Muscle of leg (tissue), 3 donors: ENCODE measurements at regions not wholly inside any gene's neighbourhood (a gene's known extent, or its start where the extent isn't known, plus 50 kb on each side); places are given as distances from the start of the nearest gene placed in this dataset.
"Not testable (repeated sequence)": the region's sequence is repeated elsewhere in the genome, so short reads cannot be mapped to it uniquely, and the experiment has no call there.

Experiments used
- DNase-seq: peaks from one replicate; pipeline ENCODE4 v3.0.0; 2013
- H3K27ac ChIP-seq: one replicate; pipeline ENCODE4 v1.5.1; 2013; ENCODE audit warnings: mild to moderate bottlenecking, low read length, control low read depth
- H3K27me3 ChIP-seq: one replicate; pipeline ENCODE4 v1.6.1; 2013; ENCODE audit warnings: low read length; ENCODE audit not compliant: control insufficient read depth, insufficient read depth
- H3K36me3 ChIP-seq: one replicate; pipeline ENCODE4 v1.6.1; 2013; ENCODE audit warnings: low read length; ENCODE audit not compliant: control insufficient read depth, insufficient read depth
- H3K4me1 ChIP-seq: one replicate; pipeline ENCODE4 v1.6.1; 2013; ENCODE audit warnings: low read length; ENCODE audit not compliant: control insufficient read depth, insufficient read depth
- H3K4me3 ChIP-seq: one replicate; pipeline ENCODE4 v1.5.1; 2013; ENCODE audit warnings: low read length, control low read depth
- H3K9me3 ChIP-seq: replicated peaks from 2 replicates; pipeline ENCODE4 v1.6.1; 2013; ENCODE audit warnings: low read depth, low read length; ENCODE audit not compliant: control insufficient read depth
- WGBS: methylation state at CpG from one replicate; pipeline ENCODE4 v1.1.5; 2013; ENCODE audit warnings: missing lambda C conversion rate; ENCODE audit not compliant: insufficient coverage; 5-methylcytosine and 5-hydroxymethylcytosine counted together

- Histone ChIP-seq H3K4me3 (no peak overlapping the region), H3K36me3 (no peaks in the 10 kb centered on the region), H3K27me3 (no peaks in the 10 kb centered on the region), H3K9me3 (no peaks in the 10 kb centered on the region), H3K4me1 (no peaks in the 10 kb centered on the region), H3K27ac (no peak overlapping the region)
- no CpG with 5 or more reads among the region's 2 CpGs for WGBS
- no peak for DNase-seq
Observed at GRCh38 chr18:54662986-54663385, 71.9 kb downstream of the DYNAP start.

- not testable (repeated sequence) for H3K27ac ChIP-seq, H3K36me3 ChIP-seq, H3K4me3 ChIP-seq, H3K9me3 ChIP-seq, DNase-seq, H3K27me3 ChIP-seq, H3K4me1 ChIP-seq
- 81% methylated on average over 5 of the region's 15 CpGs for WGBS
Observed at GRCh38 chr18:54669701-54670100, 78.7 kb downstream of the DYNAP start.

DNA sequence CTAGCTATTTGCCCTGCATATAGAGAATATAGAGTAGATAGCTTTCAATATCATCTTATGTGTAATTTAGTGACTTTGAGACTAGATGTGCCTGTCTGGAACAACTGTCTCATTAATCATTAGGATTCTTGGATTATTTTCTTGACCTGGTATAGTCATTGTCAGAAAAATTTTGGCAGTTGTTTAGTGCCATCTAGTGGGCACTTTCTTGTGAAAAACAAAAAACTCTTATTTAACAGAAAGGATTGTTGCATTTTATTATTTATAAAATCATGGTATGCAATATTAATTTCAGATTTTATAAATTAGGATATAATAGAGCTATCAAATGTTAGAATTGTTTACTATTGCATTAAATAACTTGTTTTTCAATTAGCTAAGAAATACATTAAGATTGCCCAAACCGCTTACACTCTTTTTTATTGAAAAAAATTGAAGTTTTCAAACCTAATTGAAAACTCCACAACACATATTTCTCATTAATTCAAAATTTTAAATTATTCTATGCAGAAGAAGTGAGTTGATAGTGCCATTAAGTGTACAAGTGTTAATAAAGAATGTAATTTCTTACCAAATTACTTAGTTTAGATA, 80.3 kb downstream of the DYNAP start:
- Histone ChIP-seq H3K27ac (no peak overlapping the region), H3K9me3 (no peaks in the 10 kb centered on the region), H3K36me3 (no peaks in the 10 kb centered on the region), H3K27me3 (no peaks in the 10 kb centered on the region), H3K4me3 (no peak overlapping the region), H3K4me1 (no peaks in the 10 kb centered on the region)
- no CpG with 5 or more reads among the region's 1 CpG for WGBS
- peak; percentile 48 for DNase-seq

DNA sequence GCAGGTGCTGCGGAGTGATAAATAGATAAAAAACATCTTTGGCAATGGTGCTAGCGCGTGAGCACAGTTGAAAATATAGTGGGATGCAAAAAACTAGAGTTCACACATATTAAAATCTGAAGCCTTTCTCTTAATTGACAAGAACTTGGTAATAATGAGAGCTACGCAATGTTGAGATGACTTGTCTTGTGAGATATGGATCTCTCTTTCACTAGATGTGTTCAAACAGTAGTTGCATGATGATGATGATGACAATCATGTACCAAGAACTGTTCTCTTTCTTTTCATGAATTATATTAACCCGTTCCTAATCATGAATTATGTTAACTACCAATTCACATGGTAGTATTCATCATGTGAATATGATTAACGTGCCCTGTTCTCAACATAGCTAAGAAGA, 81.1 kb downstream of the DYNAP start:
- Histone ChIP-seq H3K4me1 (no peaks in the 10 kb centered on the region), H3K27me3 (no peaks in the 10 kb centered on the region), H3K9me3 (peaks cover 2% of the 10 kb centered on the region), H3K27ac (no peak overlapping the region), H3K4me3 (no peak overlapping the region), H3K36me3 (no peaks in the 10 kb centered on the region)
- WGBS, result no CpG with 5 or more reads among the region's 6 CpGs
- no peak for DNase-seq

- DNase-seq, result no peak
- Histone ChIP-seq H3K4me1 (no peaks in the 10 kb centered on the region), H3K4me3 (no peak overlapping the region), H3K36me3 (no peaks in the 10 kb centered on the region), H3K9me3 (peaks cover 2% of the 10 kb centered on the region), H3K27me3 (no peaks in the 10 kb centered on the region), H3K27ac (no peak overlapping the region)
- WGBS, result 52% methylated on average over 3 of the region's 6 CpGs
Observed at GRCh38 chr18:54672846-54673475, 81.9 kb downstream of the DYNAP start.

DNA sequence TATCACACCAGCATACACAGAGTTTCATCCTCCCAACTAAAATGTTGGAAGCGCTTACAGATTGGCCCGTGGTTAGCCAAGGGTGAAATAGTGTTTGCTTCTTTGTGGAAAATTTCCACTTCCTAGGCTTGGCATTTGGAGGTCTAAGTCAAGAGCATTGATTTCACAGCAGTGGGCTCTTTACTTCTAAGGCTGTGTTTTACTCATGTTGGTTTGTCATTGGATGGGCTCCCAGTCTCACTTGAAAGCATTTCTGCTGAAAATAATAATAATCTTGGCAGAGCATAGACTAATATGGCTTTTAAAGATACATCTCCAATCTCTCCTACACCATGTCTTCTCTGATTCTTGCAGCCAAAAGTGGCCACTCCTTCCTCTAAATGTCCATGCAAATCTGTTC, 82.9 kb downstream of the DYNAP start:
- Histone ChIP-seq H3K9me3 (peaks cover 2% of the 10 kb centered on the region), H3K27ac (no peak overlapping the region), H3K4me3 (no peak overlapping the region), H3K36me3 (no peaks in the 10 kb centered on the region), H3K27me3 (no peaks in the 10 kb centered on the region), H3K4me1 (no peaks in the 10 kb centered on the region)
- no CpG with 5 or more reads among the region's 2 CpGs for WGBS
- no peak for DNase-seq

DNA sequence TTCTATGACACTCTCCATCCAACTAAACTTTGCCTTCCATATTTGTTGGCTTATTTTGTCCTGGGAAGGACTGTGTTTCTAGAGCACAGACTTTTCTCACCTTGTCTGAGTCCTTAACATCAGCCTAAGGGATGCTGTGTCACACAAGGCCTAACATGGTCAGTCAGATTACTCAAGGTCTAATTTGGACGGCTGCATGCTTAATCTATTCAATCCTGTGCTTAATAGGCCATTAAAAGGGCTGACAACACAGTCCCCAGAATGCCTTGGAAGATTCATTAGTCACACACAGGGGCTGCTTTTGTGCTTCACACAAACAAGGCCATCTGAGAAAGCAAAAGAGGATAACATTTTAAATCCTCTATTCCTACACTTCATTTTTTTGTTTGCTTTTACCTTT, 84.0 kb downstream of the DYNAP start:
- WGBS, result 40% methylated on average over 1 of the region's 1 CpG
- Histone ChIP-seq H3K4me3 (no peak overlapping the region), H3K27ac (no peak overlapping the region), H3K4me1 (no peaks in the 10 kb centered on the region), H3K27me3 (no peaks in the 10 kb centered on the region), H3K36me3 (no peaks in the 10 kb centered on the region), H3K9me3 (peaks cover 2% of the 10 kb centered on the region)
- DNase-seq, result no peak

DNA sequence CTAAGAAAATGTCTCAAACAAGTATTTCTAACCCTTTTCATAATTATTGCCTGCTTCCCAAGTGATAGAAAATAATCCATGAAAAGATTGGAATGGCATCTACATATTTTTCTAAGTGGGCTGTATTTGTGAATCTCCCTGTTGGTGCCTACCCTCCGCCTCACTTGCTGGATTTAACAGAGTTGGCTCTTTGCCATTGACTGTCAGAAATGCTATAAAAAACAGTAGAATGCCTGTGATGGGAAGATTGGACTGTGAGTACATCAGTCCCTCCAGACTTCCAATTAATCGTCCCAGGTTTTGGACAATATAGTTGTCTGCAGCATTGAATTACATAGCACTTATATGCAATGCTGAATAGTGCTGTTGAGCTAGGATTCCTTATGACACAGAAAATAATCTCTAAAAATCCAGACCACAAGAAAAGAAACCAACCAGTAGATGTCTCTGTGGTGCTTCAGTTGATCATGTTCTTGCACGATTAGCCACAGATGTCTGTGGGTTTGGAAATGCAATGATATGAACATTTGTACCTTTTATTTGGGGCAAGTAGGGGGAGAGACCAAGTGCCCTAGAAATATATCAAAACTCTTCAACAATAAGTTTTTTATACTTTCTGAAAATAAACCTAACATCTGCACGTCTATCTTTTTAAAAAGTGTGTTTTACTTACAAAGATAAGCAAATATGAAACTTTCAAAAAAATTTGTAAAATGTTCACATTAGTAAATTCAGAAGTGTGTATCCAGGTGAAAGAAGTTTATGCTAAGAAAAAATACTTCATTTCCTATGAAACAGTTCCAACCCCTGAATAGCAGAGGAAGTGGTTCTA, 88.5 kb downstream of the DYNAP start:
- no peaks in the 10 kb centered on the region for H3K36me3 ChIP-seq
- H3K27me3 ChIP-seq, result no peaks in the 10 kb centered on the region
- no peak overlapping the region for H3K27ac ChIP-seq
- H3K4me1 ChIP-seq, result no peaks in the 10 kb centered on the region
- DNase-seq, result peak; percentile 86
- 100% methylated on average over 1 of the region's 4 CpGs for WGBS
- peaks cover 2% of the 10 kb centered on the region for H3K9me3 ChIP-seq
- no peak overlapping the region for H3K4me3 ChIP-seq

DNA sequence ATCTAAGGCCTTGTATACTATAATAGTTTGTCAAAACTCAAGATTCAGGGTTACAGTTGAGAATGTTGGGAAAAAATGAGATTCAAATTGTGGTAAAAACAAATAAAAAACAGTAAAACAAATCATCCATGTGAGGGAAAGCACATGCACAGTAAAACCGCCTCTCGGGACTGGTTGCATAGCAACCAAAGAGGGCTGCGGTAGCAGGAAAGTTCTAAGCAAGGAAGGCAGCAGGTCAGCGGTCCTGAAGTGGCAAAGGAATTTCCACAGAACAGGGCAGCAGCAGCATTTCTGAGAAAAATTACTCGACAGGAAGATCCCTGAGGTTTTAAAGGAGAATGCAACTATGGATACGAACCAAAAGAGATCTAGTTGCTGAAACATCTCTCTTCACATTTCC, 93.7 kb downstream of the DYNAP start:
- H3K4me1 ChIP-seq, result no peaks in the 10 kb centered on the region
- H3K9me3 ChIP-seq, result no peaks in the 10 kb centered on the region
- 18% methylated on average over 4 of the region's 6 CpGs for WGBS
- no peak overlapping the region for H3K27ac ChIP-seq
- no peak overlapping the region for H3K4me3 ChIP-seq
- no peaks in the 10 kb centered on the region for H3K36me3 ChIP-seq
- peak; percentile 72 for DNase-seq
- no peaks in the 10 kb centered on the region for H3K27me3 ChIP-seq

- WGBS, result no CpG with 5 or more reads among the region's 2 CpGs
Observed at GRCh38 chr18:54689319-54689718, 98.3 kb downstream of the DYNAP start.

More at GRCh38 chr18:54689319-54689718, 98.3 kb downstream of the DYNAP start:
- Histone ChIP-seq H3K36me3 (no peaks in the 10 kb centered on the region), H3K27me3 (no peaks in the 10 kb centered on the region), H3K9me3 (no peaks in the 10 kb centered on the region), H3K27ac (no peak overlapping the region), H3K4me3 (no peak overlapping the region), H3K4me1 (no peaks in the 10 kb centered on the region)
- no peak for DNase-seq
